Lung (tissue), 11 donors: ENCODE measurements at regions not wholly inside any gene's neighbourhood (a gene's known extent, or its start where the extent isn't known, plus 50 kb on each side); places are given as distances from the start of the nearest gene placed in this dataset.

Source experiments
- ATAC-seq: fragments of 200-7000 bp; cut with Tn5 transposase; one replicate; pipeline ENCODE4 v1.9.1; 2020; ENCODE audit warnings: moderate number of reproducible peaks; ENCODE audit not compliant: insufficient read depth, low FRiP score
- DNase-seq, 3 donors: peaks; one replicate each; pipeline ENCODE4 v3.0.0-alpha.2; 2013 to 2017
- H3K27ac ChIP-seq, 2 donors: one replicate each; pipeline ENCODE4 v1.5.1; 2013; ENCODE audit warnings: mild to moderate bottlenecking in 2 of 2, moderate library complexity in 2 of 2, control low read depth in 1 of 2, inconsistent platforms in 1 of 2, low read depth in 1 of 2, low read length in 1 of 2
- H3K27me3 ChIP-seq, 3 donors: one replicate each; pipeline ENCODE4 v1.5.1; 2013; ENCODE audit warnings: low read length in 2 of 3; ENCODE audit not compliant: control insufficient read depth in 3 of 3, insufficient read depth in 3 of 3
- H3K36me3 ChIP-seq, 4 donors: one replicate each; pipeline ENCODE4 v1.5.1; 2013; ENCODE audit warnings: low read length in 4 of 4, mild to moderate bottlenecking in 1 of 4, moderate library complexity in 1 of 4; ENCODE audit not compliant: control insufficient read depth in 4 of 4, insufficient read depth in 4 of 4
- H3K4me1 ChIP-seq, 5 donors: one replicate each; pipeline ENCODE4 v1.5.1; 2013; ENCODE audit warnings: low read length in 5 of 5, mild to moderate bottlenecking in 2 of 5, moderate library complexity in 1 of 5; ENCODE audit not compliant: control insufficient read depth in 5 of 5, insufficient read depth in 5 of 5
- H3K4me3 ChIP-seq: one replicate; pipeline ENCODE4 v1.5.1; 2013; ENCODE audit warnings: mild to moderate bottlenecking, control low read depth, moderate library complexity
- H3K9ac ChIP-seq, 2 donors: one replicate each; pipeline ENCODE4 v1.5.1; 2013; ENCODE audit warnings: low read length in 2 of 2, control low read depth in 1 of 2; ENCODE audit not compliant: insufficient read depth in 1 of 2
- H3K9me3 ChIP-seq, 4 donors: one replicate each; pipeline ENCODE4 v1.5.1; 2013; ENCODE audit warnings: low read length in 3 of 4, mild to moderate bottlenecking in 1 of 4, moderate library complexity in 1 of 4; ENCODE audit not compliant: control insufficient read depth in 4 of 4, insufficient read depth in 3 of 4
- CTCF ChIP-seq: IDR thresholded peaks from 2 replicates; pipeline ENCODE4 v1.5.1; 2012; ENCODE audit warnings: mild to moderate bottlenecking; ENCODE audit errors: control extremely low read depth, extremely low read depth
- WGBS, 2 donors: extraction: QIAGEN DNeasy Blood & Tissue Kit; methylation state at CpG; one replicate each; pipeline ENCODE4 v1.1.7; 2013; 5-methylcytosine and 5-hydroxymethylcytosine counted together
- donor health status: control.
- donor health status: control.
- donor health status: Bipolar disorder and iron deficiency.
- donor health status: healthy.
- donor health status: DM: yes; HTN: yes; CAD: no.

GRCh38 chr1:185375583-185375982 is 58.5 kb upstream of the IVNS1ABP start:
- DNase-seq: no peak
- no peaks in the 10 kb centered on the region for H3K9me3 ChIP-seq
- 41 to 72% methylated on average over 6 of the region's 6 CpGs for WGBS, 2 donors
- H3K4me1 ChIP-seq: no peaks in the 10 kb centered on the region
- no peak for TF ChIP-seq CTCF
- H3K9ac ChIP-seq: no peak overlapping the region
- peak overlapping the region in 1 of 2 donors; percentile 2 for H3K27ac ChIP-seq
- peak; percentile 41 for ATAC-seq
- H3K27me3 ChIP-seq: no peaks in the 10 kb centered on the region
- H3K4me3 ChIP-seq: no peak overlapping the region
- H3K36me3 ChIP-seq: no peaks in the 10 kb centered on the region

- no peak for TF ChIP-seq CTCF
- H3K9me3 ChIP-seq: no peaks in the 10 kb centered on the region
- H3K27me3 ChIP-seq: no peaks in the 10 kb centered on the region
- no peak overlapping the region for H3K9ac ChIP-seq
- DNase-seq: no peak
- no peak overlapping the region for H3K27ac ChIP-seq
- WGBS, 2 donors: 37 to 69% methylated on average over 4 of the region's 4 CpGs
- no peak for ATAC-seq
- H3K36me3 ChIP-seq: no peaks in the 10 kb centered on the region
- H3K4me3 ChIP-seq: no peak overlapping the region
- H3K4me1 ChIP-seq: no peaks in the 10 kb centered on the region
Observed at GRCh38 chr1:185373813-185374529, 56.9 kb upstream of the IVNS1ABP start.

GRCh38 chr1:185369786-185370185 is 52.7 kb upstream of the IVNS1ABP start:
- no peaks in the 10 kb centered on the region for H3K9me3 ChIP-seq
- H3K4me1 ChIP-seq: no peaks in the 10 kb centered on the region
- H3K36me3 ChIP-seq: no peaks in the 10 kb centered on the region
- DNase-seq (no peak), ATAC-seq (no peak)
- H3K9ac ChIP-seq: no peak overlapping the region
- no peaks in the 10 kb centered on the region for H3K27me3 ChIP-seq
- WGBS, 2 donors: 92 to 94% methylated on average over 4 of the region's 4 CpGs
- H3K4me3 ChIP-seq: no peak overlapping the region
- TF ChIP-seq CTCF: no peak
- H3K27ac ChIP-seq: no peak overlapping the region
